SK-N-MC (cell line): ENCODE measurements at regions not wholly inside any gene's neighbourhood (a gene's known extent, or its start where the extent isn't known, plus 50 kb on each side); places are given as distances from the start of the nearest gene placed in this dataset.

Experiments used
- DNase-seq: peaks from one replicate; pipeline ENCODE4 v3.0.0-alpha.2; 2011; ENCODE audit warnings: low read depth, low spot score
- H3K27ac ChIP-seq: fragments of 200-600 bp; sonication (generic); 2 replicates; pipeline ENCODE4 v1.5.1; 2016; ENCODE audit warnings: mixed run types
- H3K36me3 ChIP-seq: fragments of 200-600 bp; sonication (generic); 2 replicates; pipeline ENCODE4 v1.6.1; 2017; ENCODE audit warnings: antibody characterized with exemption, low read length, mixed read lengths; ENCODE audit not compliant: insufficient read depth
- H3K4me3 ChIP-seq: fragments of 200-600 bp; sonication (generic); 2 replicates; pipeline ENCODE4 v1.5.1; 2016
- H3K9ac ChIP-seq: fragments of 200-600 bp; sonication (generic); 2 replicates; pipeline ENCODE4 v1.8.0; 2017; ENCODE audit warnings: mixed run types, mixed read lengths; ENCODE audit not compliant: insufficient read length
- H3K9me3 ChIP-seq: fragments of 200-600 bp; sonication (generic); 2 replicates; pipeline ENCODE4 v1.6.1; 2017; ENCODE audit warnings: low read depth, mild to moderate bottlenecking, antibody characterized with exemption, low read length, moderate library complexity, mixed read lengths
- EZH2 ChIP-seq: fragments of 200-600 bp; sonication (generic); IDR thresholded peaks from one replicate; pipeline ENCODE4 v1.6.1; 2017; ENCODE audit warnings: antibody characterized with exemption
- FOXP2 ChIP-seq: optimal IDR thresholded peaks from 2 replicates; pipeline ENCODE3; 2011; ENCODE audit warnings: mild to moderate bottlenecking, moderate library complexity; ENCODE audit not compliant: insufficient read depth; ENCODE audit errors: extremely low read length, control extremely low read depth
- POLR2AphosphoS5 ChIP-seq: IDR thresholded peaks from 2 replicates; pipeline ENCODE4 v1.6.1; 2012; ENCODE audit warnings: mild to moderate bottlenecking, low read depth, low read length, borderline replicate concordance

DNA sequence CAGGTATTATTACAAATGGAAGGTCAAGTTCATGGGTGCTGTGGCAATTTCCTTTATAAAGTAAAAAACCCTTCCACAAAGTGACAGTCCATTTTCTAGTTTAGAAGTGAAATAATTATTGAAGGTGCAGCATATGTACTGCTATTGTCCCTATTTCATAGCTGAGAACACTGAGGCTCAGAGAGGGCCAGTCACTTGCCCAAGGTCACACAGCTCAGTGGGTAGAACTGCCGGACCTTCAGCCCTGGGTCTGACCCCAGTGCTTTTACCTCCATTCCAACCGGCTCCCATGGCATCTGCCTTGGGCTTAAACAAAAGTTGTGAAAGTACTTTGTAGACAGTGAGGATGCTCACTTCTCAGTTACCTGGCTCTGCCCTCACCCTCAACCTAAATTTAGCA lies 150.6 kb upstream of the SMIM23 start:
- no peak for DNase-seq
- TF ChIP-seq EZH2 (no peak), FOXP2 (no peak), POLR2AphosphoS5 (no peak)
- H3K27ac ChIP-seq = no peak overlapping the region
- no peak overlapping the region for H3K9ac ChIP-seq
- H3K9me3 ChIP-seq = no peaks in the 10 kb centered on the region
- no peaks in the 10 kb centered on the region for H3K36me3 ChIP-seq
- H3K4me3 ChIP-seq = no peak overlapping the region

DNA sequence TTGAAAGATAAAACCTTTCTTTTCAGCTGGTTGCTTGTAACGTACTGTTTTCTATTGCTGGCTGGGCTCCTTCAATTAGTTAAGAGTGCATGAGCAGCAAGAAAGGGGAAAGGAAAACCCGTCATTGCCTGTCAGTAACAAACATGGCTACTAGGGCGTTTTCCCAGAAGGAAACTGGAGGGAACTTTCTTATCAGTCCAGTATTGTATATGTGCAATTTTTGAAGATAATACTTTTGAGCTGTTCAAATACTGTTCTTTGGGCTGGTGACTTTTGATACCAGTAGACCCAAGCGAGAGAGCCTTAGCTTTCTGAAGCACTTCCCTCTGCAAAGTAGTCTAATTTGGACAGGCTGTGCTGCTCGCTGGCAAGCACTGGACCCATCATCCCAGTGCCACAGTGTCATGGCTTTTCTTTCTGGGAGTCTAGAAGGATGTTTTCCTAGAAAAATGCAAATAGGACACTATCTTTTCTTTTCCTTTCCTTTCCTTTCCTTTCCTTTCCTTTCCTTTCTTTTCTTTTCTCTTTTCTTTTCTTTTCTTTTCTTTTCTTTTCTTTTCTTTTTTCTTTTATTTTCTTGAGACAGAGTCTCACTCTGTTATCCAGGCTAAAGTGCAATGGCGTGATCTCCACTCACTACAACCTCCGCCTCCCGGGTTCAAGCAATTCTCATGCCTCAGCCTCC lies 149.9 kb upstream of the SMIM23 start:
- Histone ChIP-seq H3K4me3 (no peak overlapping the region), H3K27ac (no peak overlapping the region), H3K36me3 (no peaks in the 10 kb centered on the region), H3K9ac (no peak overlapping the region), H3K9me3 (no peaks in the 10 kb centered on the region)
- no peak for TF ChIP-seq FOXP2
- TF ChIP-seq POLR2AphosphoS5 = no peak
- no peak for TF ChIP-seq EZH2
- DNase-seq = no peak

DNA sequence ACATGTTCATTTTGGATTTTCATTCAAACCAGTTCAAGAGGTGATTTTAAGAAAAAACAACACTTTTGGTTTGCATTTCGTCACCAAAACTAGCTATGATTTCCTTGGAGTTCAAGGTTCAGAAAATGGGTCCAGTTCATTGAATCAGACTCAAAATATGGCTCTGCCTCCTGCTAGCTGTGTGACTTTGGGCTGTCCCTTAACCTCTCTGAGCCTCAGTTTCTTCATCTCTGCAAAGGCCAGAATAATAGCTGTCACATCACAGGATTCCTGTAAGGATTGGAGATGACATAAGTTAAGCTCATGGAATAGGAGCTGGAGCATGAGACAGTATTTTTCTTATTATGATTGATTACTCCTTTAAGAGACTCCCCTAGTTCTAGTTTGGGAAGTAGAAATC lies 147.8 kb upstream of the SMIM23 start:
- no peak overlapping the region for H3K27ac ChIP-seq
- no peak for DNase-seq
- H3K36me3 ChIP-seq = no peaks in the 10 kb centered on the region
- no peak overlapping the region for H3K9ac ChIP-seq
- TF ChIP-seq FOXP2 = no peak
- no peak for TF ChIP-seq EZH2
- no peak for TF ChIP-seq POLR2AphosphoS5
- H3K9me3 ChIP-seq = no peaks in the 10 kb centered on the region
- no peak overlapping the region for H3K4me3 ChIP-seq

DNA sequence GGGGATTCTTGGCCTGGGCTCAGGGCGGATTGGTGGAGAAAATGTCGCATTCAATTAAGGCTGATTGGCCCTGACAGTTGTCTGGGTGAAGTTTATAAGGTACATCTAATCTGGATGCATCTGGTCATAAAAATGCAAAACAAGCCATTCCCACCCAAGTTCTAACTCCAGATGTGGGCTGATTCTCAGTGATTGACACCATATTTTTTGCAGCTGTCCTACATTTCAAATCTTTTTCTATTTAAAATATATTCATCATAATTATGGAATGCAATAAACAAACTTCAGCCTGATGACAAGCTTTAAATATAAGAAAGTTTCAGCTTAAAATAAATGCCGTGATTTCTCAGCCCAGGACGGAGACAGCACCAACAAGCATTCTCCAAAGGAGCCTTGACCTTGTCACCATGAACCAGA lies 146.4 kb upstream of the SMIM23 start:
- H3K27ac ChIP-seq = no peak overlapping the region
- no peak for TF ChIP-seq POLR2AphosphoS5
- TF ChIP-seq EZH2 = no peak
- no peak for TF ChIP-seq FOXP2
- no peaks in the 10 kb centered on the region for H3K36me3 ChIP-seq
- H3K9me3 ChIP-seq = no peaks in the 10 kb centered on the region
- no peak overlapping the region for H3K9ac ChIP-seq
- DNase-seq = no peak
- no peak overlapping the region for H3K4me3 ChIP-seq

DNA sequence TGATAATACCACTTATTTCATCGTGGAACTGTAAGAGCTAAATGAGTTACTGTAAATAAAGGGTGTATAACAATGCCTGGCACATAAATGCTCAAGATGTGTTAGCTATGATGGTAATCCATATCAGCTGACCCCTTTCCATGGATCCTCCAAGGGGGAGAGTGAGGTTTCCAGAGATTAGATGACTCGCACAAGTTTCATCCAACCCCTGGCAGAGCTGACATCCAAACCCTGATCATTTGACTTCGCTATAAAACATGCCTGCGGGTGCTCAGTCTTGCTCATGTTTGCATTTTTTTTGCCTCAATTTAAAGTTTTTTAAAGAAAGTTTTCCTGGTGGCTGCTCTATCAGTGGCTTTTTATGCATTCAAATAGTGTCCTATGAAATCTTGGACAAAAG lies 145.7 kb upstream of the SMIM23 start:
- Histone ChIP-seq H3K36me3 (no peaks in the 10 kb centered on the region), H3K9ac (no peak overlapping the region), H3K4me3 (no peak overlapping the region), H3K27ac (no peak overlapping the region), H3K9me3 (no peaks in the 10 kb centered on the region)
- no peak for TF ChIP-seq POLR2AphosphoS5
- TF ChIP-seq FOXP2 = no peak
- TF ChIP-seq EZH2 = no peak
- no peak for DNase-seq

DNA sequence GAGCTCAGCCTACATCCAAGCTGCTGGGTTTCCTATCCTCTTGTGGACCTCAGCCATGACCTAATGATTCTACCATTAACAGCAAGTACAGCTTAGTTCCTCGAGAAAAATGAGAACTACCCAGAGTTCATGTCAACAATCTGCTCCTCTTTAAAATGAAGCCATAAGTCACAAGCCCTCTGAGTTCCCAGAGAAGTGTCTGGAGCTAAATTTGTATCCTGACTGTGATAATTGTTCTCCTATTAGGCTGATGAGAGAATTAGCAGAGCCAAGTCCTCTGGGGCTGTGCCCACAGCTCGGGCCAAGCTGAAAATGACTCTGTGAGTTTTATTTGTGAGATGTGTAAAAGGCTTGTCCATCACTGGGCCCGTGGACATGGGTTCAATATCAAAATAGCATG lies 145.1 kb upstream of the SMIM23 start:
- Histone ChIP-seq H3K36me3 (no peaks in the 10 kb centered on the region), H3K9ac (no peak overlapping the region), H3K9me3 (no peaks in the 10 kb centered on the region), H3K4me3 (no peak overlapping the region), H3K27ac (no peak overlapping the region)
- no peak for DNase-seq
- TF ChIP-seq POLR2AphosphoS5 (no peak), FOXP2 (no peak), EZH2 (no peak)

DNA sequence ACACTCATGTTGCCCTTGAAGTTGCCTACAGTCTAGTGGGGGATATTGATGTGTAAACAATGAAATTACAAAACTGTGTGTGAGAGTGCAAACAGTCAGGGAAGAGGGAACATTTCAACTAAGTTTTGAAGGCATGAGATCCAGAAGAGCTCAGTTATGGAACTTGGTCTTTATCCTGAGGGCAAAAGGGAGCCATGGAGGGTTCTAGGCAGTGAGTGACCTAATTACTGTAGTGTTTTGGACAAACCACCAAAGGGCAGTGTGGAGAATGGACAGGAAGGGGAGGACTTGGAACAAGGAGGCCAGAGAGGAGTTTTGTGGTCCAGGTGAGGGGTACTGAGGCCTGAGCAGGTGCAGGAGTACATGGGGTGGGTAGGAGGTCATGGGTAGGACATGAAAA lies 143.7 kb upstream of the SMIM23 start:
- Histone ChIP-seq H3K36me3 (no peaks in the 10 kb centered on the region), H3K4me3 (no peak overlapping the region), H3K9ac (no peak overlapping the region), H3K9me3 (no peaks in the 10 kb centered on the region), H3K27ac (no peak overlapping the region)
- TF ChIP-seq EZH2 (no peak), FOXP2 (no peak), POLR2AphosphoS5 (no peak)
- DNase-seq = no peak

DNA sequence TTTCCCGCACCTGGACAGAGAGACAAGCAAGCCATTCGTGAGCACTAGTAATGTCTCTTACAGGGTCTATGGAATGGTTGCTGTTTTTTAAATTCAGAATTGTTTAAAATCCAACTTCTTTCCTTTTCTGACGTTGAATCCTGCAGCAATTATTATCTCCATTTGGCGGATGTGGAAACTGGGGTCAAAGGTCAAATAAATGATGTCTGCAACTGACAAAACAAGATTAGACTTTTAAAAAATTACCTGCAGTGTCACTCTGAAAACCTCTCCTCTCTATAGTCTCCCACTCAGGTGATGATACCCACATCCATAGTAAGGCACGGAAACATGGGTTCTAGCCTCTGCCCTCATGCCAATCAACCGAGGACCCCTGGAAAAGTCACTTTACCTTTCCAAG lies 142.7 kb upstream of the SMIM23 start:
- Histone ChIP-seq H3K27ac (no peak overlapping the region), H3K9ac (no peak overlapping the region), H3K9me3 (no peaks in the 10 kb centered on the region), H3K36me3 (no peaks in the 10 kb centered on the region), H3K4me3 (no peak overlapping the region)
- TF ChIP-seq EZH2 (no peak), POLR2AphosphoS5 (no peak), FOXP2 (no peak)
- no peak for DNase-seq

DNA sequence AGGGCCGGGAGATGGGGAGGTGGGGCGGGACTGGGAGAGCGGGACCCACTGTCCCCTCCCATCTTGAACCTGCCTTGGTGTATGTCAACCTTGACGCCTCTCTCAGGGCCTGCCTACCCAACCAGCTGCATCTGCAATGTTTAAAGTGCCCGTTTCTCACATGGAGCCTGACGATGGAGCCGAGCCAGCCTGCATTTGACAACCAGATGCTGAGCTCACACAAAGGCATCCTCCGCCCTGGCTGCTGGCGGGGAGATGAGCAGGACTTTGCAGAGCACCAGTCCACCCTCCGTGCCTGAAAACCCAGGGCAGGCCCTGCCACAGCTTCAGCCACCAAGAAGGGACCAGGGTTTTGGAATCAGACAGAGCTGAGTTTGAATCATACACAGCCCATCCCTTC lies 141.1 kb upstream of the SMIM23 start:
- Histone ChIP-seq H3K27ac (no peak overlapping the region), H3K9me3 (no peaks in the 10 kb centered on the region), H3K9ac (no peak overlapping the region), H3K4me3 (no peak overlapping the region), H3K36me3 (no peaks in the 10 kb centered on the region)
- no peak for TF ChIP-seq EZH2
- TF ChIP-seq POLR2AphosphoS5 = no peak
- TF ChIP-seq FOXP2 = no peak
- no peak for DNase-seq
